Astrocyte (in vitro differentiated cells and primary cell): ENCODE measurements at regions not wholly inside any gene's neighbourhood (a gene's known extent, or its start where the extent isn't known, plus 50 kb on each side); places are given as distances from the start of the nearest gene placed in this dataset.
"Not testable (repeated sequence)": the region's sequence is repeated elsewhere in the genome, so short reads cannot be mapped to it uniquely, and the experiment has no call there.

Source experiments
- DNase-seq: peaks from one replicate; pipeline ENCODE4 v3.0.0-alpha.2; 2010; ENCODE audit warnings: low read depth
- FAIRE-seq: peaks from 2 replicates; lab custom pipeline; 2011; peaks lifted over from hg19 to GRCh38; lab: Jason Lieb, UNC
- H2AFZ ChIP-seq: 2 replicates; pipeline ENCODE4 v1.6.0; 2012; ENCODE audit warnings: low read depth, low read length, inconsistent platforms
- H3K27ac ChIP-seq: 2 replicates; pipeline ENCODE4 v1.5.1; 2011; ENCODE audit warnings: low read depth, low read length, inconsistent platforms
- H3K27me3 ChIP-seq: 2 replicates; pipeline ENCODE4 v1.6.0; 2011; ENCODE audit warnings: low read length, inconsistent platforms; ENCODE audit not compliant: insufficient read depth
- H3K36me3 ChIP-seq: 2 replicates; pipeline ENCODE4 v1.5.1; 2011; ENCODE audit warnings: low read length, inconsistent platforms; ENCODE audit not compliant: insufficient read depth
- H3K4me1 ChIP-seq: 2 replicates; pipeline ENCODE4 v1.5.1; 2011; ENCODE audit warnings: low read length, inconsistent platforms; ENCODE audit not compliant: insufficient read depth
- H3K4me2 ChIP-seq: 2 replicates; pipeline ENCODE4 v1.6.0; 2012; ENCODE audit warnings: low read length, inconsistent platforms
- H3K4me3 ChIP-seq: 2 replicates; pipeline ENCODE4 v1.5.1; 2011; ENCODE audit warnings: low read depth, mild to moderate bottlenecking, low read length, inconsistent platforms; ENCODE audit not compliant: insufficient read depth
- H3K79me2 ChIP-seq: 2 replicates; pipeline ENCODE4 v1.6.0; 2012; ENCODE audit warnings: mild to moderate bottlenecking, low read length, inconsistent platforms; ENCODE audit not compliant: insufficient read depth
- H3K9ac ChIP-seq: 2 replicates; pipeline ENCODE4 v1.6.0; 2012; ENCODE audit warnings: mild to moderate bottlenecking, low read length, inconsistent platforms
- H3K9me3 ChIP-seq: 2 replicates; pipeline ENCODE4 v1.5.1; 2012; ENCODE audit warnings: low read depth, mild to moderate bottlenecking, low read length, inconsistent platforms; ENCODE audit not compliant: insufficient read depth
- H4K20me1 ChIP-seq: 2 replicates; pipeline ENCODE4 v1.6.0; 2012; ENCODE audit warnings: low read length, inconsistent platforms; ENCODE audit not compliant: insufficient read depth
- H3K27ac Mint-ChIP-seq: one replicate; pipeline ENCODE4 v1.8.0; 2021; ENCODE audit warnings: mild to moderate bottlenecking, mixed read lengths; ENCODE audit not compliant: unreplicated experiment
- H3K27me3 Mint-ChIP-seq: one replicate; pipeline ENCODE4 v1.8.0; 2021; ENCODE audit warnings: low read depth, mixed read lengths; ENCODE audit not compliant: unreplicated experiment
- H3K36me3 Mint-ChIP-seq: one replicate; pipeline ENCODE4 v1.8.0; 2021; ENCODE audit warnings: low read depth, mixed read lengths; ENCODE audit not compliant: unreplicated experiment
- H3K4me1 Mint-ChIP-seq: one replicate; pipeline ENCODE4 v1.8.0; 2021; ENCODE audit warnings: low read depth, mixed read lengths; ENCODE audit not compliant: unreplicated experiment
- H3K4me3 Mint-ChIP-seq: one replicate; pipeline ENCODE4 v1.8.0; 2021; ENCODE audit warnings: mild to moderate bottlenecking, moderate library complexity, mixed read lengths; ENCODE audit not compliant: unreplicated experiment
- H3K9me3 Mint-ChIP-seq: one replicate; pipeline ENCODE4 v1.8.0; 2021; ENCODE audit warnings: mild to moderate bottlenecking, mixed read lengths; ENCODE audit not compliant: unreplicated experiment
- EZH2 ChIP-seq: IDR thresholded peaks from 2 replicates; pipeline ENCODE4 v1.6.1; 2012; ENCODE audit warnings: mild to moderate bottlenecking, low read length, inconsistent platforms; ENCODE audit not compliant: insufficient read depth
- TF ChIP-seq, protein P1 (sequence below): IDR thresholded peaks from 2 replicates; pipeline ENCODE4 v1.5.1; 2011; ENCODE audit warnings: low read depth, mild to moderate bottlenecking, inconsistent platforms, low read length, moderate library complexity; ENCODE audit not compliant: insufficient read depth

DNA sequence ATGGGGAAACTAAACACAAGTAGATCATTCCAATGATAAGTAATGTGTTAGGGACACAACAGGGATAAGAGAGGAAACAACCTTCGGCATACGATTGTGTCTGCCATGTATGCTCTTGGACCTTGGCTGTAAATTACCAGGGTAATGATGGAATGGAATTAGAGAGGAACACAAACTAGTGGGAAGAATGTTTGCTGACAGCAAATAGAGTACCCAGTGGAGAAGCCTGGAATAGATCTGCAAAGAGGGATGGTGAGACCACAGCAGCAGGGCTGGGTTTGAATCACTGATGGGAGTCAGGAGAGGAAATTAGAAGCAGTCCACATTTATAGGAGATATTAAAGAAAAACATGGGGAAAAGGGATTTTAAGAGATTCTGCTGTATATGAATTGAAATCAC is 172.8 kb downstream of the LRIG3 start:
- no peaks in the 10 kb centered on the region for H3K9me3 ChIP-seq
- H3K9ac ChIP-seq = no peak overlapping the region
- no peaks in the 10 kb centered on the region for H3K27me3 Mint-ChIP-seq
- H3K9me3 Mint-ChIP-seq = no peaks in the 10 kb centered on the region
- H3K79me2 ChIP-seq = no peaks in the 10 kb centered on the region
- H3K4me1 ChIP-seq = peaks cover 12% of the 10 kb centered on the region
- no peak overlapping the region for H3K4me3 ChIP-seq
- no peak overlapping the region for H3K27ac Mint-ChIP-seq
- no peak overlapping the region for H3K4me3 Mint-ChIP-seq
- no peaks in the 10 kb centered on the region for H4K20me1 ChIP-seq
- H2AFZ ChIP-seq = no peak overlapping the region
- TF ChIP-seq, protein P1, sequence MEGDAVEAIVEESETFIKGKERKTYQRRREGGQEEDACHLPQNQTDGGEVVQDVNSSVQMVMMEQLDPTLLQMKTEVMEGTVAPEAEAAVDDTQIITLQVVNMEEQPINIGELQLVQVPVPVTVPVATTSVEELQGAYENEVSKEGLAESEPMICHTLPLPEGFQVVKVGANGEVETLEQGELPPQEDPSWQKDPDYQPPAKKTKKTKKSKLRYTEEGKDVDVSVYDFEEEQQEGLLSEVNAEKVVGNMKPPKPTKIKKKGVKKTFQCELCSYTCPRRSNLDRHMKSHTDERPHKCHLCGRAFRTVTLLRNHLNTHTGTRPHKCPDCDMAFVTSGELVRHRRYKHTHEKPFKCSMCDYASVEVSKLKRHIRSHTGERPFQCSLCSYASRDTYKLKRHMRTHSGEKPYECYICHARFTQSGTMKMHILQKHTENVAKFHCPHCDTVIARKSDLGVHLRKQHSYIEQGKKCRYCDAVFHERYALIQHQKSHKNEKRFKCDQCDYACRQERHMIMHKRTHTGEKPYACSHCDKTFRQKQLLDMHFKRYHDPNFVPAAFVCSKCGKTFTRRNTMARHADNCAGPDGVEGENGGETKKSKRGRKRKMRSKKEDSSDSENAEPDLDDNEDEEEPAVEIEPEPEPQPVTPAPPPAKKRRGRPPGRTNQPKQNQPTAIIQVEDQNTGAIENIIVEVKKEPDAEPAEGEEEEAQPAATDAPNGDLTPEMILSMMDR = no peak
- no peak for TF ChIP-seq EZH2
- FAIRE-seq (no peak), DNase-seq (no peak)
- no peaks in the 10 kb centered on the region for H3K27me3 ChIP-seq
- H3K4me2 ChIP-seq = no peak overlapping the region
- H3K4me1 Mint-ChIP-seq = peaks cover 15% of the 10 kb centered on the region
- no peaks in the 10 kb centered on the region for H3K36me3 Mint-ChIP-seq
- H3K36me3 ChIP-seq = no peaks in the 10 kb centered on the region
- no peak overlapping the region for H3K27ac ChIP-seq

DNA sequence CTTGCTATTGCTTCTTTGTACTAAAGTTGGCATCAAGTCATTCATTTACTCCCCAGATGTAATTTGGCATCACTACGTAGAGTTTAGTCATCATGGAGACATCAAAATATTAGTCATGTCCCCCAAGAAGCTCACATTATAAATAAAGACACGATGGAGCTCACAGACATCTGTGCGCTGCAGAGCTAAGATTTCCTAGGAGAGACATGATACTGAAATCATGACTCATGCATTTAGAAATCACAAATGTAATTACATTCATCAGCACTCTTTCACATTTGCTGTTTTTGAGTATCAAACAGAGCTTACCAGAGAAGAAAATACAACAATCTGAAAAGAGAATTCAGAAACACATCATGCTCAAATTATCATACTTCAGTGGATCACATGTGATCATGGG is 169.8 kb downstream of the LRIG3 start:
- Histone ChIP-seq H4K20me1 (no peaks in the 10 kb centered on the region), H3K9ac (peak overlapping the region; percentile 47), H3K4me3 (no peak overlapping the region), H2AFZ (no peak overlapping the region), H3K4me1 (peaks cover 12% of the 10 kb centered on the region), H3K27ac (peak overlapping the region; percentile 75), H3K4me2 (peak overlapping the region; percentile 62), H3K27me3 (no peaks in the 10 kb centered on the region), H3K79me2 (no peaks in the 10 kb centered on the region), H3K36me3 (no peaks in the 10 kb centered on the region), H3K9me3 (no peaks in the 10 kb centered on the region)
- TF ChIP-seq, protein P1 = no peak
- TF ChIP-seq EZH2 = no peak
- H3K36me3 Mint-ChIP-seq = no peaks in the 10 kb centered on the region
- H3K27ac Mint-ChIP-seq = no peak overlapping the region
- peaks cover 14% of the 10 kb centered on the region for H3K4me1 Mint-ChIP-seq
- no peaks in the 10 kb centered on the region for H3K27me3 Mint-ChIP-seq
- DNase-seq = peak; percentile 96
- H3K9me3 Mint-ChIP-seq = no peaks in the 10 kb centered on the region
- peak; percentile 82 for FAIRE-seq
- no peak overlapping the region for H3K4me3 Mint-ChIP-seq

DNA sequence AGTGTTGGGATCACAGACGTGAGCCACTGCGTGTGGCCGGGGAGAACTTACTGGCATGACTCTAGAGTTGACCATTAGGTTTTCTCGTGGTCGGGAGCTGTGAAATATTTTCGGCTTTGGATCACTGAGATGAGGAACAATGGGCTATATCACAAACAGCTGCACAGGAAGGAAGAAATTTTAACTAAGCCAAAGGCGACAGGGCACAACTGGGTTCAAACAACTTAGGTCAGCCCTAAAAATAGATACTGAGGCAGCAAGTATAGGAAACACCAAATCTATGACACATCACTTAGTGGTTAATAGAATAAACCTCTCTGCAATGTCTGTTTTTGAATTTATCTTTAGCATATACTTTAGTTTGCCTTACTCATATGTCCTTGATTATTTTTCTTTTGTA is 162.9 kb downstream of the LRIG3 start:
- peak overlapping the region; percentile 82 for H3K27ac ChIP-seq

DNA sequence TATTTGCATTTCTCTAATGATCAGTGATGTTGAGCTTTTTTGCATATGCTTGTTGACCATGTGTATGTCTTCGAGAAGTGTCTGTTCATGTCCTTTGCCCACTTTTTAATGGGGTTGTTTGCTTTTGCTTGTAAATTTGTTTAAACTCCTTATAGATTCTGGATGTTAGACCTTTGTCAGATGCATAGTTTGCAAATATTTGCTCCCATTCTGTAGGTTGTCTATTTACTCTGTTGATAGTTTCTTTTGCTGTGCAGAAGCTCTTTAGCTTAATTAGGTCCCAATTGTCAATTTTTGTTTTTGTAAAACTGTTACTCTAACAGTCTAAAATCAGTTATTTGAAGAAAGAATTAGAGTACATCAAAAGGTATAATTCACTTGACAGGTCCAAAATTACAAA is 160.6 kb downstream of the LRIG3 start:
- not testable (repeated sequence) for H2AFZ ChIP-seq, H3K79me2 ChIP-seq, H4K20me1 ChIP-seq, DNase-seq, H3K9me3 ChIP-seq, H3K36me3 ChIP-seq, FAIRE-seq, H3K36me3 Mint-ChIP-seq, H3K4me3 ChIP-seq, H3K27ac Mint-ChIP-seq, H3K9ac ChIP-seq, H3K27me3 Mint-ChIP-seq, H3K9me3 Mint-ChIP-seq, H3K4me3 Mint-ChIP-seq, H3K27ac ChIP-seq, H3K4me2 ChIP-seq, H3K27me3 ChIP-seq
- peaks cover 29% of the 10 kb centered on the region for H3K4me1 Mint-ChIP-seq
- peaks cover 12% of the 10 kb centered on the region for H3K4me1 ChIP-seq

More for the DNA sequence above, 162.9 kb downstream of the LRIG3 start:
- Histone ChIP-seq H3K9me3 (no peaks in the 10 kb centered on the region), H3K27me3 (no peaks in the 10 kb centered on the region), H4K20me1 (no peaks in the 10 kb centered on the region), H3K4me2 (peak overlapping the region; percentile 45), H3K9ac (peak overlapping the region; percentile 53), H3K79me2 (no peaks in the 10 kb centered on the region), H2AFZ (no peak overlapping the region), H3K4me1 (peaks cover 12% of the 10 kb centered on the region), H3K4me3 (no peak overlapping the region), H3K36me3 (no peaks in the 10 kb centered on the region)
- H3K9me3 Mint-ChIP-seq = peaks cover 5% of the 10 kb centered on the region
- DNase-seq (peak; percentile 96), FAIRE-seq (peak; percentile 96)
- TF ChIP-seq, protein P1 = no peak
- no peak for TF ChIP-seq EZH2
- no peaks in the 10 kb centered on the region for H3K27me3 Mint-ChIP-seq
- H3K4me3 Mint-ChIP-seq = no peak overlapping the region
- H3K36me3 Mint-ChIP-seq = no peaks in the 10 kb centered on the region
- H3K27ac Mint-ChIP-seq = peak overlapping the region; percentile 86
- peaks cover 10% of the 10 kb centered on the region for H3K4me1 Mint-ChIP-seq
